Lower lobe of right lung (tissue), 2 donors: ENCODE measurements at regions not wholly inside any gene's neighbourhood (a gene's known extent, or its start where the extent isn't known, plus 50 kb on each side); places are given as distances from the start of the nearest gene placed in this dataset.
A peak's percentile ranks its signal among the peaks of the same experiment; 100 is the strongest.

Experiments
- ATAC-seq, 2 donors: fragments of 200-7000 bp; cut with Tn5 transposase; one replicate each; pipeline ENCODE4 v1.9.1; 2020 to 2022; ENCODE audit warnings: mild to moderate bottlenecking in 2 of 2, moderate library complexity in 2 of 2
- DNase-seq: peaks from one replicate; pipeline ENCODE4 v3.0.0-alpha.2; 2020
- H3K27ac ChIP-seq: fragments of 200-600 bp; one replicate; pipeline ENCODE4 v1.8.0; 2022
- H3K27me3 ChIP-seq: fragments of 200-600 bp; one replicate; pipeline ENCODE4 v1.8.0; 2022; ENCODE audit warnings: low read depth
- H3K36me3 ChIP-seq: fragments of 200-600 bp; one replicate; pipeline ENCODE4 v1.8.0; 2022; ENCODE audit warnings: mild to moderate bottlenecking
- H3K4me1 ChIP-seq: fragments of 200-600 bp; one replicate; pipeline ENCODE4 v1.8.0; 2022
- H3K4me3 ChIP-seq: fragments of 200-600 bp; one replicate; pipeline ENCODE4 v1.8.0; 2022; ENCODE audit warnings: mild to moderate bottlenecking
- H3K9me3 ChIP-seq: fragments of 200-600 bp; one replicate; pipeline ENCODE4 v1.8.0; 2022
- CTCF ChIP-seq: fragments of 200-600 bp; IDR thresholded peaks from one replicate; pipeline ENCODE4 v1.8.0; 2022; ENCODE audit warnings: antibody characterized with exemption, mild to moderate bottlenecking
- intact Hi-C: fragments of 100-400 bp; cut with DNase I; formaldehyde crosslinking; loops from one replicate; pipeline ENCODE4 v1.11.0; 2022
- donor health status: DM: no; HTN: yes; CAD: no; lungs with severe emphysema.

GRCh38 chr2:194260185-194260584 is 1396.8 kb upstream of the SLC39A10 start:
- Histone ChIP-seq H3K27me3 (no peaks in the 10 kb centered on the region), H3K9me3 (no peaks in the 10 kb centered on the region), H3K27ac (no peak overlapping the region), H3K4me3 (no peak overlapping the region), H3K36me3 (no peaks in the 10 kb centered on the region), H3K4me1 (no peaks in the 10 kb centered on the region)
- ATAC-seq (no peak), DNase-seq (no peak)
- no peak for TF ChIP-seq CTCF
- intact Hi-C loops, result no loop called here

- no peak overlapping the region for H3K4me3 ChIP-seq
- no peak for ATAC-seq
- H3K36me3 ChIP-seq, result no peaks in the 10 kb centered on the region
Observed at GRCh38 chr2:194257095-194257494, 1399.9 kb upstream of the SLC39A10 start.

GRCh38 chr2:194253528-194254259 is 1403.3 kb upstream of the SLC39A10 start:
- ATAC-seq (peak in 1 of 2 donors; percentile 9), DNase-seq (no peak)
- no peak for TF ChIP-seq CTCF
- Histone ChIP-seq H3K4me1 (no peaks in the 10 kb centered on the region), H3K4me3 (no peak overlapping the region), H3K27me3 (no peaks in the 10 kb centered on the region), H3K27ac (no peak overlapping the region), H3K9me3 (no peaks in the 10 kb centered on the region), H3K36me3 (no peaks in the 10 kb centered on the region)
- intact Hi-C loops, result no loop called here

More at GRCh38 chr2:194257095-194257494, 1399.9 kb upstream of the SLC39A10 start:
- DNase-seq, result no peak
- intact Hi-C loops, result no loop called here
- no peaks in the 10 kb centered on the region for H3K27me3 ChIP-seq
- no peak for TF ChIP-seq CTCF
- H3K4me1 ChIP-seq, result no peaks in the 10 kb centered on the region
- no peaks in the 10 kb centered on the region for H3K9me3 ChIP-seq
- no peak overlapping the region for H3K27ac ChIP-seq

- no peaks in the 10 kb centered on the region for H3K27me3 ChIP-seq
- TF ChIP-seq CTCF, result no peak
- H3K4me3 ChIP-seq, result no peak overlapping the region
- ATAC-seq, result no peak
- no peaks in the 10 kb centered on the region for H3K36me3 ChIP-seq
- H3K9me3 ChIP-seq, result no peaks in the 10 kb centered on the region
- intact Hi-C loops, result no loop called here
- H3K4me1 ChIP-seq, result no peaks in the 10 kb centered on the region
- no peak for DNase-seq
- no peak overlapping the region for H3K27ac ChIP-seq
Observed at GRCh38 chr2:194252127-194252526, 1404.9 kb upstream of the SLC39A10 start.

GRCh38 chr2:194232600-194232999 is 1424.4 kb upstream of the SLC39A10 start:
- Histone ChIP-seq H3K27me3 (no peaks in the 10 kb centered on the region), H3K4me1 (no peaks in the 10 kb centered on the region), H3K9me3 (no peaks in the 10 kb centered on the region), H3K4me3 (no peak overlapping the region), H3K36me3 (no peaks in the 10 kb centered on the region), H3K27ac (no peak overlapping the region)
- ATAC-seq (no peak), DNase-seq (no peak)
- intact Hi-C loops, result no loop called here
- TF ChIP-seq CTCF, result no peak
